Endodermal cell (in vitro differentiated cells): ENCODE measurements at regions not wholly inside any gene's neighbourhood (a gene's known extent, or its start where the extent isn't known, plus 50 kb on each side); places are given as distances from the start of the nearest gene placed in this dataset.

ENCODE experiments used
- DNase-seq: peaks from one replicate; pipeline ENCODE4 v3.0.0-alpha.2; 2017
- H3K27ac ChIP-seq: 2 replicates; pipeline ENCODE4 v1.5.1; 2013; ENCODE audit warnings: mild to moderate bottlenecking, low read depth, low read length, moderate library complexity
- H3K27me3 ChIP-seq: 2 replicates; pipeline ENCODE4 v1.6.1; 2013; ENCODE audit warnings: mild to moderate bottlenecking, low read length, moderate library complexity; ENCODE audit not compliant: insufficient read depth, control insufficient read depth, poor library complexity, severe bottlenecking
- H3K36me3 ChIP-seq: 2 replicates; pipeline ENCODE4 v1.7.0; 2013; ENCODE audit warnings: mild to moderate bottlenecking, low read length, moderate library complexity; ENCODE audit not compliant: control insufficient read depth, insufficient read depth
- H3K4me1 ChIP-seq: one replicate; pipeline ENCODE4 v1.7.0; 2013; ENCODE audit warnings: low read length; ENCODE audit not compliant: control insufficient read depth, insufficient read depth
- H3K4me3 ChIP-seq: 2 replicates; pipeline ENCODE4 v1.5.1; 2013; ENCODE audit warnings: mild to moderate bottlenecking, low read length, moderate library complexity
- H3K9ac ChIP-seq: 2 replicates; pipeline ENCODE4 v1.6.1; 2013; ENCODE audit warnings: mild to moderate bottlenecking, low read length, moderate library complexity; ENCODE audit not compliant: poor library complexity, severe bottlenecking; ENCODE audit errors: extremely low read depth
- H3K9me3 ChIP-seq: 2 replicates; pipeline ENCODE4 v1.6.1; 2013; ENCODE audit warnings: mild to moderate bottlenecking, low read length, moderate library complexity; ENCODE audit not compliant: control insufficient read depth
- H3K27ac Mint-ChIP-seq: 2 replicates; pipeline ENCODE4 v1.8.0; 2020; ENCODE audit warnings: mixed read lengths
- H3K27me3 Mint-ChIP-seq: 2 replicates; pipeline ENCODE4 v1.8.0; 2021; ENCODE audit warnings: mild to moderate bottlenecking, mixed read lengths; ENCODE audit not compliant: insufficient read depth
- H3K36me3 Mint-ChIP-seq: 2 replicates; pipeline ENCODE4 v1.8.0; 2020; ENCODE audit warnings: low read depth, mixed read lengths
- H3K4me1 Mint-ChIP-seq: 2 replicates; pipeline ENCODE4 v1.8.0; 2020; ENCODE audit warnings: mixed read lengths
- H3K4me3 Mint-ChIP-seq: 2 replicates; pipeline ENCODE4 v1.8.0; 2020; ENCODE audit warnings: mild to moderate bottlenecking, moderate library complexity, mixed read lengths
- H3K9me3 Mint-ChIP-seq: 2 replicates; pipeline ENCODE4 v1.8.0; 2020; ENCODE audit warnings: mild to moderate bottlenecking, mixed read lengths
- CTCF ChIP-seq: fragments of 200-600 bp; sonication (generic); conservative IDR thresholded peaks from 2 replicates; pipeline ENCODE4 v1.5.0; 2021; ENCODE audit warnings: antibody characterized with exemption, mild to moderate bottlenecking
- WGBS, 2 experiments: methylation state at CpG; one replicate each; pipeline versions ENCODE4 v1.1.5 to v1.1.7; 2013; ENCODE audit warnings: missing lambda C conversion rate in 2 of 2, mixed read lengths in 1 of 2; ENCODE audit not compliant: insufficient coverage in 1 of 2, insufficient read length in 1 of 2; 5-methylcytosine and 5-hydroxymethylcytosine counted together

- Histone ChIP-seq H3K9ac (no peak overlapping the region), H3K4me1 (no peaks in the 10 kb centered on the region), H3K27ac (no peak overlapping the region), H3K36me3 (no peaks in the 10 kb centered on the region), H3K4me3 (no peak overlapping the region), H3K27me3 (no peaks in the 10 kb centered on the region), H3K9me3 (no peaks in the 10 kb centered on the region)
- H3K27ac Mint-ChIP-seq: no peak overlapping the region
- no peaks in the 10 kb centered on the region for H3K9me3 Mint-ChIP-seq
- TF ChIP-seq CTCF: no peak
- H3K36me3 Mint-ChIP-seq: no peaks in the 10 kb centered on the region
- H3K27me3 Mint-ChIP-seq: no peaks in the 10 kb centered on the region
- DNase-seq: no peak
- H3K4me1 Mint-ChIP-seq: no peaks in the 10 kb centered on the region
- 84 to 88% methylated on average over 3 to 5 of the region's 5 CpGs for WGBS, 2 experiments
- H3K4me3 Mint-ChIP-seq: no peak overlapping the region
These were observed 363.7 kb upstream of the SOX9 start for GRCh38 chr17:71757156-71757555.

DNA sequence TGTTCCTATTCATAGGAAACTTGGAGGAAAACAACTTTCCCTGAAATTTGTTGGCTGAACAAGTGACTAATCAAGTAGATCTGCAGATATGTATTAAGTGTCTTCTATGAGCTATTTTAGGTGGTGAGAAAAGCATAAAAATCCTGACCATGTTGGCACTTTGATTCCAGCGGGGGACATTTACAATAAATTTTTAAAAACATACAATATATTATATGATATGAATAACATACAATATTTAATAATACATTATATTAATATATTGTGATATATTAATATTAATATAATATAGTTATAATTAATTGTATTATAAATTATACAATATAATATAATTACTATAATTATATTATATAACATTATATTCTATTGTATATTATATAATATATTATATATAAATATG, 362.9 kb upstream of the SOX9 start:
- no peaks in the 10 kb centered on the region for H3K4me1 Mint-ChIP-seq
- TF ChIP-seq CTCF: no peak
- DNase-seq: no peak
- Histone ChIP-seq H3K4me1 (no peaks in the 10 kb centered on the region), H3K9me3 (no peaks in the 10 kb centered on the region), H3K9ac (no peak overlapping the region), H3K36me3 (no peaks in the 10 kb centered on the region), H3K27ac (no peak overlapping the region), H3K27me3 (no peaks in the 10 kb centered on the region), H3K4me3 (no peak overlapping the region)
- H3K9me3 Mint-ChIP-seq: no peaks in the 10 kb centered on the region
- no CpG with 5 or more reads among the region's 1 CpG for whole genome bisulfite sequencing, 2 experiments
- H3K36me3 Mint-ChIP-seq: no peaks in the 10 kb centered on the region
- no peaks in the 10 kb centered on the region for H3K27me3 Mint-ChIP-seq
- H3K27ac Mint-ChIP-seq: no peak overlapping the region
- H3K4me3 Mint-ChIP-seq: no peak overlapping the region

DNA sequence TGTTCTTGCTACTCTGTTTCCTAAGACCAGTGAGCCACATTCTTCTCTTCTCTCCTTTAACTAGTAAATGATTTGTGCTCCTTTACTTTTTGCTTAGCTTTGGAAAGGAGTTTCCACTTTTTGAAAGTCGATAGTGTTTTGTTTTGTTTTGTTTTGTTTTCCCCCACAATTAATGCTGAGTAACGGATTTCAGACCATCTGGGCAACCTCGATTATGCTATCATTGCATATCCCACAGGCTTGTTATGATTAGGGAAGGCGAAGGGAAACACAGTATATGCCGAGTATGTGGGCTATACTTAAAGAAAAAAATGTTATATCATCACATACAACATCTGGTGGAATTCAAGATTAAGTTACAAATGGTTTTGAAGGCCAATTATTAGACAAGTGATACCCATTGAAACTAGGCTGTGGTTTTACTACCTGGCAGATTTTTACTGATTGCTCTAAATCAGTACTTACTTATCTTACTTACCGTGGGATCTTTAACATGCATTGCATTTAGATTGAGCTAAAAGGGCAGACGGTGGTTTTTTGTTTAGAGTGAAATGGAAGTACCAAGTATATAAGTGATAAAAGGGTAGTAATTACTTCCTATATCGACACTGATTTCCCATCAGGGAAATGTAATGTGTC, 361.3 kb upstream of the SOX9 start:
- no peaks in the 10 kb centered on the region for H3K9me3 Mint-ChIP-seq
- no peak overlapping the region for H3K4me3 Mint-ChIP-seq

More for the DNA sequence above, 361.3 kb upstream of the SOX9 start:
- H3K9me3 ChIP-seq: no peaks in the 10 kb centered on the region
- no peak overlapping the region for H3K9ac ChIP-seq
- Mint-ChIP-seq H3K27me3 (no peaks in the 10 kb centered on the region), H3K4me1 (no peaks in the 10 kb centered on the region), H3K27ac (no peak overlapping the region), H3K36me3 (no peaks in the 10 kb centered on the region)
- H3K36me3 ChIP-seq: no peaks in the 10 kb centered on the region
- 94% methylated on average over 6 of the region's 8 CpGs; no CpG with 5 or more reads in 1 of the 2 experiments for WGBS, 2 experiments
- no peak overlapping the region for H3K27ac ChIP-seq
- no peaks in the 10 kb centered on the region for H3K27me3 ChIP-seq
- DNase-seq: no peak
- no peak for TF ChIP-seq CTCF
- H3K4me1 ChIP-seq: no peaks in the 10 kb centered on the region
- no peak overlapping the region for H3K4me3 ChIP-seq
